Activated CD8-positive, alpha-beta T cell treated with anti-CD3 and anti-CD28 coated beads for 36 hours (primary cell): ENCODE measurements at regions not wholly inside any gene's neighbourhood (a gene's known extent, or its start where the extent isn't known, plus 50 kb on each side); places are given as distances from the start of the nearest gene placed in this dataset.
A peak's percentile ranks its signal among the peaks of the same experiment; 100 is the strongest.
"Not testable (repeated sequence)": the region's sequence is repeated elsewhere in the genome, so short reads cannot be mapped to it uniquely, and the experiment has no call there.

ENCODE experiments used
- ATAC-seq: fragments of 200-7000 bp; cut with Tn5 transposase; one replicate; pipeline ENCODE4 v1.10.0; 2021; ENCODE audit warnings: mild to moderate bottlenecking, moderate library complexity
- CTCF ChIA-PET: fragments of 350-600 bp; sonication (Branson Sonifier 250); formaldehyde crosslinking; loops from one replicate; lab custom pipeline; 2021; ENCODE audit warnings: antibody characterized with exemption; lab: Charles Lee
- POLR2A ChIA-PET: fragments of 350-600 bp; sonication (Branson Sonifier 250); formaldehyde crosslinking; loops from one replicate; lab custom pipeline; 2021; ENCODE audit warnings: antibody characterized with exemption; lab: Charles Lee
- DNase-seq: peaks from one replicate; pipeline ENCODE4 v3.0.0-alpha.2; 2020
- H3K27ac Mint-ChIP-seq: one replicate; pipeline ENCODE4 v1.8.0; 2021; ENCODE audit warnings: mild to moderate bottlenecking, mixed read lengths
- H3K27me3 Mint-ChIP-seq: one replicate; pipeline ENCODE4 v1.8.0; 2021; ENCODE audit warnings: mixed read lengths
- H3K36me3 Mint-ChIP-seq: one replicate; pipeline ENCODE4 v1.8.0; 2021; ENCODE audit warnings: low read depth, mixed read lengths
- H3K4me1 Mint-ChIP-seq: one replicate; pipeline ENCODE4 v1.8.0; 2021; ENCODE audit warnings: low read depth, mixed read lengths
- H3K4me3 Mint-ChIP-seq: one replicate; pipeline ENCODE4 v1.8.0; 2021; ENCODE audit warnings: mild to moderate bottlenecking, moderate library complexity, mixed read lengths
- H3K9me3 Mint-ChIP-seq: one replicate; pipeline ENCODE4 v1.8.0; 2021; ENCODE audit warnings: mixed read lengths
- CTCF ChIP-seq: fragments of 200-600 bp; IDR thresholded peaks from one replicate; pipeline ENCODE4 v1.8.0; 2022; ENCODE audit warnings: antibody characterized with exemption, mild to moderate bottlenecking
- intact Hi-C: fragments of 100-400 bp; cut with micrococcal nuclease; formaldehyde crosslinking; loops from one replicate; pipeline ENCODE4 v1.10.0; 2022

- intact Hi-C loops, result no loop called here
- no peaks in the 10 kb centered on the region for H3K9me3 Mint-ChIP-seq
- TF ChIP-seq CTCF, result no peak
- ChIA-PET POLR2A (interaction anchor here (0.6 kb wide), 1 partner anchor 114 kb away, joined by 3 read pairs; no protein-coding TSS in a partner anchor), CTCF (no interaction called here)
- ATAC-seq, result no peak
- peaks cover 11% of the 10 kb centered on the region for H3K27me3 Mint-ChIP-seq
- peaks cover 3% of the 10 kb centered on the region for H3K4me1 Mint-ChIP-seq
- no peaks in the 10 kb centered on the region for H3K36me3 Mint-ChIP-seq
- no peak for DNase-seq
- no peak overlapping the region for H3K27ac Mint-ChIP-seq
- H3K4me3 Mint-ChIP-seq, result no peak overlapping the region
Observed at GRCh38 chr16:86953631-86954391, 363.4 kb downstream of the C16orf95 start.

GRCh38 chr16:86955136-86955855 lies 361.9 kb downstream of the C16orf95 start:
- Mint-ChIP-seq H3K4me3 (no peak overlapping the region), H3K36me3 (no peaks in the 10 kb centered on the region), H3K27me3 (peaks cover 16% of the 10 kb centered on the region), H3K27ac (no peak overlapping the region), H3K9me3 (no peaks in the 10 kb centered on the region), H3K4me1 (peaks cover 3% of the 10 kb centered on the region)
- TF ChIP-seq CTCF, result no peak
- ChIA-PET CTCF (interaction anchor here (1.5 kb wide), 1 partner anchor 391 kb away, joined by 3 read pairs; no protein-coding TSS in a partner anchor), POLR2A (no interaction called here)
- intact Hi-C loops, result no loop called here
- DNase-seq (no peak), ATAC-seq (no peak)

- Mint-ChIP-seq H3K27me3 (peaks cover 16% of the 10 kb centered on the region), H3K27ac (no peak overlapping the region), H3K36me3 (no peaks in the 10 kb centered on the region), H3K4me1 (peaks cover 3% of the 10 kb centered on the region), H3K4me3 (no peak overlapping the region), H3K9me3 (no peaks in the 10 kb centered on the region)
- ATAC-seq, result peak; percentile 17
- POLR2A ChIA-PET, result no interaction called here
- CTCF ChIA-PET, result interaction anchor here (0.9 to 1.5 kb wide), 2 partner anchors 106 to 392 kb away, joined by 3 to 4 read pairs; no protein-coding TSS in a partner anchor
- no peak for TF ChIP-seq CTCF
- intact Hi-C loops, result no loop called here
- peak; percentile 4 for DNase-seq
Observed at GRCh38 chr16:86956437-86956836, 360.8 kb downstream of the C16orf95 start.

GRCh38 chr16:86957662-86958198 lies 359.5 kb downstream of the C16orf95 start:
- POLR2A ChIA-PET, H3K4me1 Mint-ChIP-seq, CTCF ChIA-PET, ATAC-seq, DNase-seq, H3K4me3 Mint-ChIP-seq, H3K36me3 Mint-ChIP-seq, H3K9me3 Mint-ChIP-seq, intact Hi-C loops, H3K27ac Mint-ChIP-seq: not testable (repeated sequence)
- H3K27me3 Mint-ChIP-seq, result peaks cover 16% of the 10 kb centered on the region

GRCh38 chr16:86958423-86958822 lies 358.8 kb downstream of the C16orf95 start:
- ChIA-PET CTCF (no interaction called here), POLR2A (no interaction called here)
- intact Hi-C loops, result no loop called here
- no peaks in the 10 kb centered on the region for H3K9me3 Mint-ChIP-seq
- no peak overlapping the region for H3K4me3 Mint-ChIP-seq
- no peak for TF ChIP-seq CTCF
- H3K4me1 Mint-ChIP-seq, result peaks cover 3% of the 10 kb centered on the region
- H3K27ac Mint-ChIP-seq, result no peak overlapping the region
- DNase-seq (no peak), ATAC-seq (no peak)
- peaks cover 16% of the 10 kb centered on the region for H3K27me3 Mint-ChIP-seq
- H3K36me3 Mint-ChIP-seq, result no peaks in the 10 kb centered on the region
